ENCODE measurements at regions not wholly inside any gene's neighbourhood (a gene's known extent, or its start where the extent isn't known, plus 50 kb on each side); places are given as distances from the start of the nearest gene placed in this dataset.

DNA sequence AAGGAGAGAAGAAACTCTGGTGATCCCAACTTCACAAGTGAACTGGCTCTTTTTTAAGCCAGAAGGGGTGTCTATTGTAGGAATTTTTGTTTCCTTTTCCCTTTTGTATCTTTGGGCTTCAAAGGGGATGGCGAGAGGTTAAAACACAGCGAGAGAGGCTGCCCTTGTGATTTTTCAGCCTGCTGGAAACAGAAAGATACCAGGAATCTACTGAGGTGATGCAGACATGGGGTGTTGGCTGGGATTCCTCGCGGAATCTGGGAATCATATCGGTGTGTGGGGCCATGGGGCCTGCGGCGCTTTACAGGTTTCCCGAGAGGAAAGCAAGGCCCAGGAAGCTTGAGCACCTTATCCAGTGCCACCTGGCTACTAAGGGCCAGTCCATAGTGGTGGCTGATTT is 99.4 kb upstream of the STX18 start:
- Mint-ChIP-seq H3K4me1 (peaks cover 59% of the 10 kb centered on the region), H3K9me3 (no peaks in the 10 kb centered on the region), H3K4me3 (peak overlapping the region; percentile 73), H3K36me3 (ENCODE audit: low read depth) (no peaks in the 10 kb centered on the region), H3K27me3 (ENCODE audit: low read depth) (no peaks in the 10 kb centered on the region), H3K27ac (ENCODE audit: unreplicated experiment) (peak overlapping the region; percentile 96)
- no peak for DNase-seq (ENCODE audit: low read depth, low spot score)
- TF ChIP-seq, protein P1, sequence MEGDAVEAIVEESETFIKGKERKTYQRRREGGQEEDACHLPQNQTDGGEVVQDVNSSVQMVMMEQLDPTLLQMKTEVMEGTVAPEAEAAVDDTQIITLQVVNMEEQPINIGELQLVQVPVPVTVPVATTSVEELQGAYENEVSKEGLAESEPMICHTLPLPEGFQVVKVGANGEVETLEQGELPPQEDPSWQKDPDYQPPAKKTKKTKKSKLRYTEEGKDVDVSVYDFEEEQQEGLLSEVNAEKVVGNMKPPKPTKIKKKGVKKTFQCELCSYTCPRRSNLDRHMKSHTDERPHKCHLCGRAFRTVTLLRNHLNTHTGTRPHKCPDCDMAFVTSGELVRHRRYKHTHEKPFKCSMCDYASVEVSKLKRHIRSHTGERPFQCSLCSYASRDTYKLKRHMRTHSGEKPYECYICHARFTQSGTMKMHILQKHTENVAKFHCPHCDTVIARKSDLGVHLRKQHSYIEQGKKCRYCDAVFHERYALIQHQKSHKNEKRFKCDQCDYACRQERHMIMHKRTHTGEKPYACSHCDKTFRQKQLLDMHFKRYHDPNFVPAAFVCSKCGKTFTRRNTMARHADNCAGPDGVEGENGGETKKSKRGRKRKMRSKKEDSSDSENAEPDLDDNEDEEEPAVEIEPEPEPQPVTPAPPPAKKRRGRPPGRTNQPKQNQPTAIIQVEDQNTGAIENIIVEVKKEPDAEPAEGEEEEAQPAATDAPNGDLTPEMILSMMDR (conservative IDR thresholded peaks at IDR 0.05), result no peak

DNA sequence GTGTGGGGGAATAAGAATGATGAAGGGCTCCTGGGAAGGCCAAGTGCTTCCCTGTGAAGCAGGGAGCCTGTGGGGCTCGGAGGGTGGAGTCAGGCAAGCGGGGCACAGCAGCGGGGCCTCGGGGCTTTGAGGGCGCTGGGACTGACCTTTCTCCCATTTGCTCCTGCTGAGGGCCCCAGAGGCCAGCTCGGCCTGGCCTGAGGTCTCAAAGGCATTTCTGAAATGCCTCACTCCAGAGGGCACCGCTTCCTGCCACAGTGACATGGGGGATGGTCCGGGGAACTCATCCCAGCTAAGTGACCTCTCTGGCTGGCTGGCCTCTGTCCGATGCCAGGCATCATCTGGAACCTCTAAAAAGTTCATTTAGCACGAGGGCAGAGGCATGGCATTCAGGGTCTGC is 98.8 kb upstream of the STX18 start:
- Mint-ChIP-seq H3K27me3 (ENCODE audit: low read depth) (no peaks in the 10 kb centered on the region), H3K4me1 (peaks cover 56% of the 10 kb centered on the region), H3K4me3 (peak overlapping the region; percentile 73), H3K27ac (ENCODE audit: unreplicated experiment) (peak overlapping the region; percentile 96), H3K36me3 (ENCODE audit: low read depth) (no peaks in the 10 kb centered on the region), H3K9me3 (no peaks in the 10 kb centered on the region)
- TF ChIP-seq, protein P1 (conservative IDR thresholded peaks at IDR 0.05), result no peak
- DNase-seq (ENCODE audit: low read depth, low spot score), result peak; percentile 45

DNA sequence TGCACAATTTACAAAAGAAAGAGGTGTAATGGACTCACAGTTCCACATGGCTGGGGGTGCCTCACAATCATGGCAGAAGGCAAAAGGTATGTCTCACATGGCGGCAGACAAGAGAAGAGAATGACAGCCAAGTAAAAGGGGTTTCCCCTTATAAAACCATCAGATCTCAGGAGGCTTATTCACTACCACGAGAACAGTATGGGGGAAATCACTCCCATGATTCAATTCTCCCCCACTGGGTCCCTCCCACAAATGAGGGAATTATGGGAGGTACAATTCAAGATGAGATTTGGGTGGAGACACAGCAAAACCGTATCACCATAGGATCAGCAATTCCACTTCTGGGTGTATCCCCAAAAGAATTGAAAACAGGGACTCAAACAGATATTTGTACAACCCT is 97.5 kb upstream of the STX18 start:
- peak overlapping the region; percentile 24 for H3K27ac Mint-ChIP-seq (ENCODE audit: unreplicated experiment)
- DNase-seq (ENCODE audit: low read depth, low spot score), result no peak
- TF ChIP-seq, protein P1 (conservative IDR thresholded peaks at IDR 0.05), result no peak
- H3K4me3 Mint-ChIP-seq, result no peak overlapping the region
- no peaks in the 10 kb centered on the region for H3K9me3 Mint-ChIP-seq
- H3K27me3 Mint-ChIP-seq (ENCODE audit: low read depth), result no peaks in the 10 kb centered on the region
- H3K36me3 Mint-ChIP-seq (ENCODE audit: low read depth), result no peaks in the 10 kb centered on the region
- peaks cover 60% of the 10 kb centered on the region for H3K4me1 Mint-ChIP-seq

DNA sequence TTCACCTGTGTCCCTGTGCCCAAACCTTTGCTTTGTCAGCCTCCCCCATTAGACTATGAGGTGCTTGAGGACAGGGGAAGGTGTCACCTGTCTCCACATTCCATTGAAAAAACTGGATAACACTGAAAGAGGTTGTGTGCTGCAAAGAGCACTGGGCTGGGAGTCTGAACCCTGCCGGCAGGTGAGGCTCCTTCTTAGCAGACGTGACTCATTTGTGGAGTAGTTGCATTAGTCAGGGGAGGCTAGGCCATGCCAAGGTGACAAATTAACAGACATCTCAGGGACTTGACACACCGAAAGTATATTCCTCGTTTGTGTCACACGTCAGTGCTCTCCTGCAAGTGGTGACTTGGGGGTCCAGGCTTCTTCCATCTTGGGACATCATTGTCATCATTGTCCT is 95.9 kb upstream of the STX18 start:
- H3K27me3 Mint-ChIP-seq (ENCODE audit: low read depth), result no peaks in the 10 kb centered on the region
- H3K27ac Mint-ChIP-seq (ENCODE audit: unreplicated experiment), result no peak overlapping the region
- peaks cover 3% of the 10 kb centered on the region for H3K36me3 Mint-ChIP-seq (ENCODE audit: low read depth)
- H3K4me3 Mint-ChIP-seq, result no peak overlapping the region
- H3K4me1 Mint-ChIP-seq, result peaks cover 55% of the 10 kb centered on the region
- no peaks in the 10 kb centered on the region for H3K9me3 Mint-ChIP-seq
- TF ChIP-seq, protein P1 (conservative IDR thresholded peaks at IDR 0.05), result no peak
- DNase-seq (ENCODE audit: low read depth, low spot score), result no peak

DNA sequence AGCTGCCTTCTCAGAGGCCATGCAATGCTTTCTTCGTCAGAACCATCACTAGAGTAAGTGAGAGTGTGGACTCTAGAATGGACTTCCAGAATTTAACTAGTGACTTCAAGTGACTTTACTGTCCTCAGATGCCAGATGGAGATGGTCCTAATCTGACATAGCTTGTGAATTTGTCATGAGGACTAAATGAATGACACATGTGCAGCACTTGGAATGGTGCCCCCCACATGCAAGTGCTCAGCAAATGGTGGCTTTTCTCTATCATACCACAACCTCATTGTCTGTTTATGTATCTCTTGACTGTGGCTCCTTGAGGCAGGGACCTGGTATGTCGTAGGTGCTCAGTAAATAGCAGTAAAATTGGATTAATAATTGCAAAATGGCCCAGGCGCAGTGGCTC is 91.6 kb upstream of the STX18 start:
- H3K4me3 Mint-ChIP-seq, result no peak overlapping the region
- H3K9me3 Mint-ChIP-seq, result no peaks in the 10 kb centered on the region
- no peak overlapping the region for H3K27ac Mint-ChIP-seq (ENCODE audit: unreplicated experiment)
- TF ChIP-seq, protein P1 (conservative IDR thresholded peaks at IDR 0.05), result no peak
- DNase-seq (ENCODE audit: low read depth, low spot score), result no peak
- H3K4me1 Mint-ChIP-seq, result peaks cover 20% of the 10 kb centered on the region
- no peaks in the 10 kb centered on the region for H3K27me3 Mint-ChIP-seq (ENCODE audit: low read depth)
- H3K36me3 Mint-ChIP-seq (ENCODE audit: low read depth), result peaks cover 10% of the 10 kb centered on the region

DNA sequence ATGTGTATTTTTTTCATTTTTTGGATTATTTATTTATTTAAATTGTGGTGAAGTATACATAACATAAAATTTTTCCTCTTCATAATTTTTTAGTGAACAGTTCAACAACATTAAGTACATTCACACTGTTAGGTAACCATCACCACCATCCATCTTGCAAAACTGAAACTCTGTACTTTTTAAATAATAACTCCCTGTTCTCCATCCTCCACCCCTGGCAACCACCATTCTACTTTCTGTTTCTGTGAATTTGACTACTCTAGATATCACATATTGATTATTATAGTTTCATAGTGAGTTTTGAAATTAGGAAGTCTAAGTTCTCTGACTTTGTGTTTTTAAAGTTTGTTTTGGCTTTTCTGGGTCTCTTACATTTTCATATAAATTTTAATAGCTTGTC is 89.3 kb upstream of the STX18 start:
- Mint-ChIP-seq H3K4me3 (no peak overlapping the region), H3K27me3 (ENCODE audit: low read depth) (no peaks in the 10 kb centered on the region), H3K36me3 (ENCODE audit: low read depth) (peaks cover 10% of the 10 kb centered on the region), H3K9me3 (no peaks in the 10 kb centered on the region), H3K27ac (ENCODE audit: unreplicated experiment) (no peak overlapping the region), H3K4me1 (peaks cover 24% of the 10 kb centered on the region)
- no peak for DNase-seq (ENCODE audit: low read depth, low spot score)
- TF ChIP-seq, protein P1 (conservative IDR thresholded peaks at IDR 0.05), result no peak

Measured in neural crest cell (in vitro differentiated cells).